C4-2B (cell line): ENCODE measurements at regions not wholly inside any gene's neighbourhood (a gene's known extent, or its start where the extent isn't known, plus 50 kb on each side); places are given as distances from the start of the nearest gene placed in this dataset.

Experiments
- CTCF ChIP-seq: fragments of 450-650 bp; conservative IDR thresholded peaks from 2 replicates; pipeline ENCODE4 v1.5.1; 2017; ENCODE audit warnings: mild to moderate bottlenecking
- ZFX ChIP-seq: fragments of 450-650 bp; IDR thresholded peaks from 2 replicates; pipeline ENCODE4 v1.6.1; 2017

GRCh38 chr3:72234391-72234790, 449.4 kb upstream of the PROK2 start:
- no peak for TF ChIP-seq CTCF
- TF ChIP-seq ZFX: no peak
